IMR-90 (cell line): ENCODE measurements at regions not wholly inside any gene's neighbourhood (a gene's known extent, or its start where the extent isn't known, plus 50 kb on each side); places are given as distances from the start of the nearest gene placed in this dataset.

Experiments used
- ATAC-seq: fragments of 200-7000 bp; cut with Tn5 transposase; 2 replicates; pipeline ENCODE4 v1.9.1; 2020; ENCODE audit warnings: low read depth, mild to moderate bottlenecking, moderate library complexity
- BruUV-seq: library from RNA; stranded (reverse); fragments of 400-500 nt; replicated peaks from 2 replicates; lab custom pipeline; 2021; lab: Mats Ljungman, UMichigan
- CTCF ChIA-PET: fragments of 300-600 bp; formaldehyde crosslinking; extraction: SDS; loops from one replicate; lab custom pipeline; 2021; ENCODE audit warnings: antibody characterized with exemption; lab: Yijun Ruan, JAX
- POLR2A ChIA-PET: fragments of 300-600 bp; sonication (Branson Sonifier 250); formaldehyde crosslinking; loops from one replicate; lab custom pipeline; 2022; ENCODE audit warnings: antibody characterized with exemption; ENCODE audit not compliant: unreplicated experiment; lab: Charles Lee
- DNase-seq: peaks from one replicate; pipeline ENCODE4 v3.0.0; 2013
- H2AFZ ChIP-seq: replicated peaks from 2 replicates; pipeline ENCODE3; 2013; ENCODE audit warnings: low read length, mild to moderate bottlenecking; ENCODE audit not compliant: poor library complexity
- H2AK5ac ChIP-seq: 2 replicates; pipeline ENCODE4 v1.6.1; 2013; ENCODE audit warnings: low read depth, low read length, inconsistent platforms
- H2AK9ac ChIP-seq: replicated peaks from 2 replicates; pipeline ENCODE3; 2013; ENCODE audit warnings: mild to moderate bottlenecking, low read depth, low read length, moderate library complexity; ENCODE audit not compliant: poor library complexity
- H2BK120ac ChIP-seq: 2 replicates; pipeline ENCODE4 v1.6.1; 2013; ENCODE audit warnings: low read depth, low read length, inconsistent platforms
- H2BK15ac ChIP-seq: 3 replicates; pipeline ENCODE4 v1.6.1; 2013; ENCODE audit warnings: low read depth, low read length, inconsistent platforms
- H2BK20ac ChIP-seq: 2 replicates; pipeline ENCODE4 v1.6.1; 2013; ENCODE audit warnings: low read depth, mild to moderate bottlenecking, inconsistent platforms, low read length, moderate library complexity
- H2BK5ac ChIP-seq: 2 replicates; pipeline ENCODE4 v1.6.1; 2013; ENCODE audit warnings: mild to moderate bottlenecking, low read depth, low read length, inconsistent platforms; ENCODE audit not compliant: poor library complexity, severe bottlenecking
- H3K14ac ChIP-seq: replicated peaks from 2 replicates; pipeline ENCODE4 v1.6.1; 2013; ENCODE audit warnings: low read depth, low read length, inconsistent platforms
- H3K18ac ChIP-seq: 2 replicates; pipeline ENCODE4 v1.6.1; 2013; ENCODE audit warnings: low read depth, low read length, control low read depth
- H3K23ac ChIP-seq: 2 replicates; pipeline ENCODE4 v1.6.1; 2013; ENCODE audit warnings: low read depth, low read length, inconsistent platforms
- H3K27ac ChIP-seq: 2 replicates; pipeline ENCODE4 v1.5.1; 2013; ENCODE audit warnings: mild to moderate bottlenecking, control low read depth, low read length; ENCODE audit not compliant: insufficient read depth
- H3K27me3 ChIP-seq: 2 replicates; pipeline ENCODE4 v1.6.1; 2013; ENCODE audit warnings: low read length; ENCODE audit not compliant: control insufficient read depth, insufficient read depth
- H3K36me3 ChIP-seq: 2 replicates; pipeline ENCODE4 v1.6.1; 2013; ENCODE audit warnings: low read length, mixed read lengths; ENCODE audit not compliant: control insufficient read depth, insufficient read depth
- H3K4ac ChIP-seq: 2 replicates; pipeline ENCODE4 v1.6.1; 2013; ENCODE audit warnings: low read depth, low read length, inconsistent platforms
- H3K4me1 ChIP-seq: 2 replicates; pipeline ENCODE4 v1.6.1; 2013; ENCODE audit warnings: low read length, mixed read lengths; ENCODE audit not compliant: control insufficient read depth, insufficient read depth
- H3K4me2 ChIP-seq: 2 replicates; pipeline ENCODE4 v1.6.1; 2013; ENCODE audit warnings: low read depth, mild to moderate bottlenecking, control low read depth, low read length, moderate library complexity
- H3K4me3 ChIP-seq: 2 replicates; pipeline ENCODE4 v1.5.1; 2013; ENCODE audit warnings: low read depth, mild to moderate bottlenecking, control low read depth, low read length, moderate library complexity; ENCODE audit not compliant: insufficient read depth
- H3K56ac ChIP-seq: 2 replicates; pipeline ENCODE4 v1.6.1; 2013; ENCODE audit warnings: low read length, inconsistent platforms; ENCODE audit not compliant: insufficient read depth; ENCODE audit errors: extremely low read depth
- H3K79me1 ChIP-seq, 2 experiments: 2 replicates each; pipeline ENCODE4 v1.6.1; 2013; ENCODE audit warnings: low read length in 2 of 2, inconsistent platforms in 1 of 2, low read depth in 1 of 2
- H3K9ac ChIP-seq: 2 replicates; pipeline ENCODE4 v1.6.1; 2013; ENCODE audit warnings: low read depth, low read length, control low read depth
- H3K9me1 ChIP-seq: 2 replicates; pipeline ENCODE4 v1.6.1; 2013; ENCODE audit warnings: low read length, inconsistent platforms; ENCODE audit not compliant: insufficient read depth
- H3K9me3 ChIP-seq: 2 replicates; pipeline ENCODE4 v1.6.1; 2013; ENCODE audit warnings: low read length; ENCODE audit not compliant: control insufficient read depth, insufficient read depth
- H4K20me1 ChIP-seq: 2 replicates; pipeline ENCODE4 v1.6.1; 2013; ENCODE audit warnings: low read length, inconsistent platforms; ENCODE audit not compliant: insufficient read depth
- H4K5ac ChIP-seq: 2 replicates; pipeline ENCODE4 v1.6.1; 2013; ENCODE audit warnings: mild to moderate bottlenecking, low read depth, low read length, control low read depth
- H4K8ac ChIP-seq, 2 experiments: 2 replicates each; pipeline ENCODE4 v1.6.1; 2013; ENCODE audit warnings: low read depth in 2 of 2, low read length in 2 of 2, control low read depth in 1 of 2, inconsistent platforms in 1 of 2
- H4K91ac ChIP-seq: 2 replicates; pipeline ENCODE4 v1.6.1; 2013; ENCODE audit warnings: low read depth, low read length, inconsistent platforms; ENCODE audit not compliant: insufficient read depth
- CEBPB ChIP-seq: IDR thresholded peaks from 2 replicates; pipeline ENCODE4 v1.6.1; 2012; ENCODE audit warnings: low read depth, low read length, improper control_type of control experiment
- CHD1 ChIP-seq: IDR thresholded peaks from 2 replicates; pipeline ENCODE4 v1.6.1; 2012; ENCODE audit warnings: low read depth, low read length, improper control_type of control experiment
- CTCF ChIP-seq: conservative IDR thresholded peaks from 2 replicates; pipeline ENCODE4 v1.5.1; 2012; ENCODE audit warnings: mild to moderate bottlenecking, low read depth, low read length, improper control_type of control experiment
- FOS ChIP-seq: fragments of 150-350 bp; IDR thresholded peaks from 2 replicates; pipeline ENCODE4 v1.6.1; 2016; ENCODE audit warnings: low read depth, low read length
- MAFK ChIP-seq: IDR thresholded peaks from 2 replicates; pipeline ENCODE4 v1.6.1; 2012; ENCODE audit warnings: low read depth, low read length, improper control_type of control experiment
- MAZ ChIP-seq: IDR thresholded peaks from 2 replicates; pipeline ENCODE4 v1.6.1; 2012; ENCODE audit warnings: low read depth, mild to moderate bottlenecking, low read length, improper control_type of control experiment, moderate library complexity, borderline replicate concordance
- NFE2L2 ChIP-seq: fragments of 150-350 bp; IDR thresholded peaks from 2 replicates; pipeline ENCODE4 v1.6.1; 2016; ENCODE audit warnings: low read depth, mild to moderate bottlenecking, low read length
- POLR2A ChIP-seq: IDR thresholded peaks from 2 replicates; pipeline ENCODE4 v1.6.1; 2012; ENCODE audit warnings: mild to moderate bottlenecking, low read depth, low read length
- RAD21 ChIP-seq: IDR thresholded peaks from 2 replicates; pipeline ENCODE4 v1.6.1; 2012; ENCODE audit warnings: low read length, improper control_type of control experiment
- RFX5 ChIP-seq: IDR thresholded peaks from 2 replicates; pipeline ENCODE4 v1.8.0; 2012; ENCODE audit warnings: low read depth, mild to moderate bottlenecking, low read length, moderate library complexity
- SMC3 ChIP-seq: fragments of 150-350 bp; IDR thresholded peaks from 2 replicates; pipeline ENCODE4 v1.6.1; 2016; ENCODE audit warnings: low read depth, mild to moderate bottlenecking, antibody characterized with exemption, low read length, moderate library complexity
- WGBS, 2 experiments: methylation state at CpG; one replicate each; pipeline versions ENCODE4 v1.1.5 to v1.1.7; 2013; ENCODE audit warnings: missing lambda C conversion rate in 2 of 2; ENCODE audit not compliant: insufficient read length in 1 of 2; ENCODE audit errors: extremely low coverage in 2 of 2; 5-methylcytosine and 5-hydroxymethylcytosine counted together
- dilution Hi-C: fragments of 300-500 bp; cut with HindIII; formaldehyde crosslinking; loops from one replicate; pipeline ENCODE4 v1.14.3; 2018; ENCODE audit warnings: low sequenced_read_pairs; ENCODE audit not compliant: unreplicated experiment
- in situ Hi-C: fragments of 300-500 bp; cut with MboI; formaldehyde crosslinking; loops from 3 replicates; pipeline ENCODE4 v1.14.3; 2019; ENCODE audit warnings: low sequenced_read_pairs, inconsistent platforms, mixed read lengths
- intact Hi-C: fragments of 100-400 bp; cut with micrococcal nuclease; formaldehyde crosslinking; loops from 2 replicates; pipeline ENCODE4 v1.10.0; 2022
- TF ChIP-seq, protein P1 (sequence below): fragments of 150-350 bp; IDR thresholded peaks from 2 replicates; pipeline ENCODE4 v1.6.1; 2016; ENCODE audit warnings: low read depth, mild to moderate bottlenecking, low read length, moderate library complexity, borderline replicate concordance
- TF ChIP-seq, protein P2 (sequence below): fragments of 150-350 bp; IDR thresholded peaks from 2 replicates; pipeline ENCODE4 v1.6.1; 2017; ENCODE audit warnings: mild to moderate bottlenecking, antibody characterized with exemption, low read length, low read depth

DNA sequence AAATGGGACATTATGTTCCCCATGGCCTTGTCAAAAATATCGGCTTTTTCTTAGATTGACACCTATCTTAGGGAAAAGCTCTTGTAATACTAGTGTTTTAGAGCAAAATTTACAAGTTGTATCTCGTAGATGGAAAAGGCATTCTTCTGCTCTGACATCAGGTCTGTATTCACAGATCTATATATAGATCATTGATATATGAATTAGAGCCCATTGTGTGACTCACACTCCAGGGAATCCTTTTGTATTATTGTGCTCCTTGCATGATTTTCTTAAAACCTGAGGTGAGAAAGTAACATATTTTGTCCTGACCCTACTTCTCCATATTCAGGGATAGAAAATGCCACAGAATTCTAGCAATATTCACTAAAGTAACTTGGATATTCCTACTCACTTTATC, 1160.8 kb upstream of the B3GALT2 start:
- Histone ChIP-seq H3K27ac (no peak overlapping the region), H3K27me3 (no peaks in the 10 kb centered on the region), H3K23ac (no peak overlapping the region), H3K14ac (no peak overlapping the region), H2BK20ac (no peak overlapping the region), H4K5ac (no peak overlapping the region), H2BK15ac (no peak overlapping the region), H3K18ac (no peak overlapping the region), H3K79me1 (no peaks in the 10 kb centered on the region), H3K56ac (no peak overlapping the region), H3K4me1 (no peaks in the 10 kb centered on the region), H3K4me2 (no peak overlapping the region), H3K9me3 (no peaks in the 10 kb centered on the region), H4K8ac (no peak overlapping the region), H3K4ac (no peak overlapping the region), H3K9me1 (no peaks in the 10 kb centered on the region), H2BK5ac (no peak overlapping the region), H3K36me3 (no peaks in the 10 kb centered on the region), H3K9ac (no peak overlapping the region), H3K4me3 (no peak overlapping the region), H2AK9ac (no peak overlapping the region), H4K91ac (no peak overlapping the region), H2AK5ac (no peak overlapping the region), H4K20me1 (no peaks in the 10 kb centered on the region), H2BK120ac (no peak overlapping the region), H2AFZ (no peak overlapping the region)
- intact Hi-C loops (no loop called here), dilution Hi-C loops (no loop called here), in situ Hi-C loops (no loop called here)
- DNase-seq (peak; percentile 22), ATAC-seq (no peak)
- CTCF ChIA-PET, result no interaction called here
- no TSS peak for BruUV-seq
- no CpG with 5 or more reads among the region's 2 CpGs for WGBS, 2 experiments
- POLR2A ChIA-PET, result no interaction called here
- no peak for TF ChIP-seq RAD21
- no peak for TF ChIP-seq CTCF
- no peak for TF ChIP-seq NFE2L2
- TF ChIP-seq FOS, result no peak
- TF ChIP-seq, protein P1, sequence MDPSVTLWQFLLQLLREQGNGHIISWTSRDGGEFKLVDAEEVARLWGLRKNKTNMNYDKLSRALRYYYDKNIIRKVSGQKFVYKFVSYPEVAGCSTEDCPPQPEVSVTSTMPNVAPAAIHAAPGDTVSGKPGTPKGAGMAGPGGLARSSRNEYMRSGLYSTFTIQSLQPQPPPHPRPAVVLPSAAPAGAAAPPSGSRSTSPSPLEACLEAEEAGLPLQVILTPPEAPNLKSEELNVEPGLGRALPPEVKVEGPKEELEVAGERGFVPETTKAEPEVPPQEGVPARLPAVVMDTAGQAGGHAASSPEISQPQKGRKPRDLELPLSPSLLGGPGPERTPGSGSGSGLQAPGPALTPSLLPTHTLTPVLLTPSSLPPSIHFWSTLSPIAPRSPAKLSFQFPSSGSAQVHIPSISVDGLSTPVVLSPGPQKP, result no peak
- no peak for TF ChIP-seq MAFK
- TF ChIP-seq CHD1, result no peak
- no peak for TF ChIP-seq CEBPB
- TF ChIP-seq POLR2A, result no peak
- TF ChIP-seq, protein P2, sequence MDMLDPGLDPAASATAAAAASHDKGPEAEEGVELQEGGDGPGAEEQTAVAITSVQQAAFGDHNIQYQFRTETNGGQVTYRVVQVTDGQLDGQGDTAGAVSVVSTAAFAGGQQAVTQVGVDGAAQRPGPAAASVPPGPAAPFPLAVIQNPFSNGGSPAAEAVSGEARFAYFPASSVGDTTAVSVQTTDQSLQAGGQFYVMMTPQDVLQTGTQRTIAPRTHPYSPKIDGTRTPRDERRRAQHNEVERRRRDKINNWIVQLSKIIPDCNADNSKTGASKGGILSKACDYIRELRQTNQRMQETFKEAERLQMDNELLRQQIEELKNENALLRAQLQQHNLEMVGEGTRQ, result no peak
- no peak for TF ChIP-seq SMC3
- TF ChIP-seq MAZ, result no peak
- TF ChIP-seq RFX5, result no peak
